Suprapubic skin (tissue), 4 donors: ENCODE measurements at regions not wholly inside any gene's neighbourhood (a gene's known extent, or its start where the extent isn't known, plus 50 kb on each side); places are given as distances from the start of the nearest gene placed in this dataset.
A peak's percentile ranks its signal among the peaks of the same experiment; 100 is the strongest.

ENCODE experiments used
- POLR2A ChIP-seq, 2 donors: fragments of 450-650 bp; IDR thresholded peaks; one replicate each; pipeline ENCODE4 v1.6.1; 2017; ENCODE audit warnings: antibody characterized with exemption in 2 of 2, mild to moderate bottlenecking in 2 of 2, moderate library complexity in 2 of 2
- POLR2AphosphoS5 ChIP-seq, 3 donors: sonication (generic); formaldehyde crosslinking; IDR thresholded peaks; one replicate each; pipeline ENCODE4 v1.6.1; 2017; ENCODE audit warnings: antibody characterized with exemption in 3 of 3
- TF ChIP-seq, protein P1 (sequence below), 2 donors: fragments of 200-600 bp in 1 of 2; fragments of 450-650 bp in 1 of 2; sonication (generic) in 1 of 2; IDR thresholded peaks; one replicate each; pipeline ENCODE4 v1.5.1; 2016 to 2019; ENCODE audit warnings: antibody characterized with exemption in 2 of 2, mild to moderate bottlenecking in 1 of 2, moderate library complexity in 1 of 2

DNA sequence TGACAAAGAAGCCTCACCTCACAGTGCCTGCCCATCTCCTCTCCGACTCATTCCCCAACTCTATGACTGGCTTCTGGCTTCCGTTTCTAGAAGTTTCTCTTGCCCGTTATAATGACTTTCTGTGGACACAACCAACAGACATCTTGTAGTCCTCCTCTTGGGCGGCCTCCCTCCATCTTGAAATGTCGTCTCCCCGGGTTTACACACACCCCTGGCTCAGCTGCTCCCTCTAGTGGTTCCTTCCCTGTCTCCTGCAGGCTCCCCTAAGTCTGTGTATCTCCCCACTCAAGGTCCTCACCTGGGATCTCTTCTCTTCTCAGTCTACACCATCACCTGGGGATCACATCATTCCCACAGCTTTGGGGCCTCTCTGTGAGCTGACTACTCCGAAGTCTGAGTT, 123.4 kb upstream of the NEBL start:
- no peak for TF ChIP-seq POLR2A (IDR thresholded peaks at IDR 0.05)
- TF ChIP-seq, protein P1, sequence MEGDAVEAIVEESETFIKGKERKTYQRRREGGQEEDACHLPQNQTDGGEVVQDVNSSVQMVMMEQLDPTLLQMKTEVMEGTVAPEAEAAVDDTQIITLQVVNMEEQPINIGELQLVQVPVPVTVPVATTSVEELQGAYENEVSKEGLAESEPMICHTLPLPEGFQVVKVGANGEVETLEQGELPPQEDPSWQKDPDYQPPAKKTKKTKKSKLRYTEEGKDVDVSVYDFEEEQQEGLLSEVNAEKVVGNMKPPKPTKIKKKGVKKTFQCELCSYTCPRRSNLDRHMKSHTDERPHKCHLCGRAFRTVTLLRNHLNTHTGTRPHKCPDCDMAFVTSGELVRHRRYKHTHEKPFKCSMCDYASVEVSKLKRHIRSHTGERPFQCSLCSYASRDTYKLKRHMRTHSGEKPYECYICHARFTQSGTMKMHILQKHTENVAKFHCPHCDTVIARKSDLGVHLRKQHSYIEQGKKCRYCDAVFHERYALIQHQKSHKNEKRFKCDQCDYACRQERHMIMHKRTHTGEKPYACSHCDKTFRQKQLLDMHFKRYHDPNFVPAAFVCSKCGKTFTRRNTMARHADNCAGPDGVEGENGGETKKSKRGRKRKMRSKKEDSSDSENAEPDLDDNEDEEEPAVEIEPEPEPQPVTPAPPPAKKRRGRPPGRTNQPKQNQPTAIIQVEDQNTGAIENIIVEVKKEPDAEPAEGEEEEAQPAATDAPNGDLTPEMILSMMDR (IDR thresholded peaks at IDR 0.05): peak in 1 of 2 donors; percentile 15
- no peak for TF ChIP-seq POLR2AphosphoS5 (IDR thresholded peaks at IDR 0.05)
